C1 segment of cervical spinal cord (tissue), 14 donors: ENCODE measurements at regions not wholly inside any gene's neighbourhood (a gene's known extent, or its start where the extent isn't known, plus 50 kb on each side); places are given as distances from the start of the nearest gene placed in this dataset.

ENCODE experiments used
- DNase-seq, 14 donors: peaks; one replicate each; lab custom pipeline; 2025; lab: John Stamatoyannopoulos, UW

GRCh38 chr3:187929112-187929816 lies 184.0 kb upstream of the BCL6 start:
- DNase-seq: peak in 1 of 14 donors; percentile 44

GRCh38 chr3:187930021-187930420 lies 184.8 kb upstream of the BCL6 start:
- no peak for DNase-seq

GRCh38 chr3:187931101-187931500 lies 185.8 kb upstream of the BCL6 start:
- DNase-seq: peak in 1 of 14 donors; percentile 33

GRCh38 chr3:187931770-187932278 lies 186.6 kb upstream of the BCL6 start:
- DNase-seq: no peak

GRCh38 chr3:187932530-187932929 lies 187.3 kb upstream of the BCL6 start:
- no peak for DNase-seq

GRCh38 chr3:187935623-187936156 lies 190.4 kb upstream of the BCL6 start:
- no peak for DNase-seq

GRCh38 chr3:187936676-187937075 lies 191.4 kb upstream of the BCL6 start:
- DNase-seq: no peak

- DNase-seq: no peak
These were observed 194.6 kb upstream of the BCL6 start for GRCh38 chr3:187939891-187940290.

GRCh38 chr3:187941135-187941847 lies 196.0 kb upstream of the BCL6 start:
- no peak for DNase-seq

GRCh38 chr3:187941848-187942194 lies 196.6 kb upstream of the BCL6 start:
- no peak for DNase-seq

- no peak for DNase-seq
These were observed 197.5 kb upstream of the BCL6 start for GRCh38 chr3:187942658-187943241.

- no peak for DNase-seq
These were observed 198.6 kb upstream of the BCL6 start for GRCh38 chr3:187943677-187944389.

- DNase-seq: no peak
These were observed 199.3 kb upstream of the BCL6 start for GRCh38 chr3:187944390-187945179.

GRCh38 chr3:187945374-187945773 lies 200.1 kb upstream of the BCL6 start:
- no peak for DNase-seq

- peak in 1 of 14 donors; percentile 49 for DNase-seq
These were observed 201.0 kb upstream of the BCL6 start for GRCh38 chr3:187946163-187946691.

- peak in 1 of 14 donors; percentile 69 for DNase-seq
These were observed 201.7 kb upstream of the BCL6 start for GRCh38 chr3:187946981-187947380.

GRCh38 chr3:187947927-187948682 lies 202.8 kb upstream of the BCL6 start:
- peak in 1 of 14 donors; percentile 67 for DNase-seq

- DNase-seq: no peak
These were observed 204.0 kb upstream of the BCL6 start for GRCh38 chr3:187949093-187949820.

GRCh38 chr3:187950671-187951070 lies 203.3 kb upstream of the LPP start:
- DNase-seq: no peak
